Right lobe of liver (tissue), 4 donors: ENCODE measurements at regions not wholly inside any gene's neighbourhood (a gene's known extent, or its start where the extent isn't known, plus 50 kb on each side); places are given as distances from the start of the nearest gene placed in this dataset.

Source experiments
- POLR2A ChIP-seq: fragments of 450-650 bp; IDR thresholded peaks from one replicate; pipeline ENCODE4 v1.6.1; 2017; ENCODE audit warnings: antibody characterized with exemption, mild to moderate bottlenecking
- TF ChIP-seq, protein P1 (sequence below), 4 donors: fragments of 200-600 bp in 3 of 4; fragments of 450-650 bp in 1 of 4; IDR thresholded peaks; one replicate each; pipeline versions ENCODE4 v1.5.1 to v1.8.0; 2016 to 2022; ENCODE audit warnings: antibody characterized with exemption in 4 of 4, mild to moderate bottlenecking in 2 of 4
- donor health status: DM: no; HTN: no; CAD: no.
- donor health status: DM: no; HTN: no; CAD: no.
- donor health status: DM: no; HTN: yes; CAD: no.

GRCh38 chr3:22045882-22046281 lies 294.9 kb upstream of the ZNF385D start:
- TF ChIP-seq, protein P1, sequence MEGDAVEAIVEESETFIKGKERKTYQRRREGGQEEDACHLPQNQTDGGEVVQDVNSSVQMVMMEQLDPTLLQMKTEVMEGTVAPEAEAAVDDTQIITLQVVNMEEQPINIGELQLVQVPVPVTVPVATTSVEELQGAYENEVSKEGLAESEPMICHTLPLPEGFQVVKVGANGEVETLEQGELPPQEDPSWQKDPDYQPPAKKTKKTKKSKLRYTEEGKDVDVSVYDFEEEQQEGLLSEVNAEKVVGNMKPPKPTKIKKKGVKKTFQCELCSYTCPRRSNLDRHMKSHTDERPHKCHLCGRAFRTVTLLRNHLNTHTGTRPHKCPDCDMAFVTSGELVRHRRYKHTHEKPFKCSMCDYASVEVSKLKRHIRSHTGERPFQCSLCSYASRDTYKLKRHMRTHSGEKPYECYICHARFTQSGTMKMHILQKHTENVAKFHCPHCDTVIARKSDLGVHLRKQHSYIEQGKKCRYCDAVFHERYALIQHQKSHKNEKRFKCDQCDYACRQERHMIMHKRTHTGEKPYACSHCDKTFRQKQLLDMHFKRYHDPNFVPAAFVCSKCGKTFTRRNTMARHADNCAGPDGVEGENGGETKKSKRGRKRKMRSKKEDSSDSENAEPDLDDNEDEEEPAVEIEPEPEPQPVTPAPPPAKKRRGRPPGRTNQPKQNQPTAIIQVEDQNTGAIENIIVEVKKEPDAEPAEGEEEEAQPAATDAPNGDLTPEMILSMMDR (IDR thresholded peaks at IDR 0.05) = no peak
- TF ChIP-seq POLR2A = no peak
